ENCODE measurements at regions not wholly inside any gene's neighbourhood (a gene's known extent, or its start where the extent isn't known, plus 50 kb on each side); places are given as distances from the start of the nearest gene placed in this dataset.

DNA sequence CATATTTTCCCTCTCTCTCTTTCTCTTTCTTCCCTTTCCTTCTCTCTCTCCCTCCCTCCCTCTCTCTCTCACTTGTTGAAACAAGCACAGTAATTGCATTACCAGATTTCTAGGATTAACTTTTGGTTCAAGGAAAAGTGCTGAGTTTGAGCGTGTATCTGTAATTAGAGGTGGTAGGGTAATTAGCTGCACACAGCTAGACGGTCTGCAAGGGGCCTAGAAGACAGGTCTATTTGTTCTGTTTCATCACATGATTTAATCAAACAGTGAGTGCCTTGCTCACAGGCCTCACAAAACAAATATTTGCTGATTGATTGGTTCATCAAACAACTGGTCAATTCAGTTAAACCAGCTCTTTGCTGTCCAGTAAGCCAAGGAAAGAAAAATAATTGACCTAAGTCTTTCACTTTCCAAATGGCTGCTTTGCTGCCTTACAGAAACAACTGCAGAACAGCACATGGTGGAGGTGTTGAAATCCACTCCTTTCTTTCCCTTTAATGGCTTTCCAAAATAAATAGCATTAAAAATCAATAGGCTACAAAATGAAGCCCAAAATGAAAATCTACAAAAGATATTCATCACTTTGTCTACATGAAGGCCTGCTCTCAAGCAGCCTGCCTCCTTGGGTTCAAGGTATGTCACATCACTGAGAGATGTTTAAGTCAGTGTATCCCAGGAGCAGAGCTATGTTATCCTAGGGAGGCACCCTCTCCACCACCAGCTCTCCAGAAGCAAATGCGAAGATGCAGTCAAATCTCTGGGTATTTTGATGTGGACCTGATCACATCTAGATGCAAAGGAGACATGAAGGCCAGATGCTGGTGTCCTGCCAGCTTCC is 264.4 kb upstream of the SIX2 start:
- TF ChIP-seq, protein P1, sequence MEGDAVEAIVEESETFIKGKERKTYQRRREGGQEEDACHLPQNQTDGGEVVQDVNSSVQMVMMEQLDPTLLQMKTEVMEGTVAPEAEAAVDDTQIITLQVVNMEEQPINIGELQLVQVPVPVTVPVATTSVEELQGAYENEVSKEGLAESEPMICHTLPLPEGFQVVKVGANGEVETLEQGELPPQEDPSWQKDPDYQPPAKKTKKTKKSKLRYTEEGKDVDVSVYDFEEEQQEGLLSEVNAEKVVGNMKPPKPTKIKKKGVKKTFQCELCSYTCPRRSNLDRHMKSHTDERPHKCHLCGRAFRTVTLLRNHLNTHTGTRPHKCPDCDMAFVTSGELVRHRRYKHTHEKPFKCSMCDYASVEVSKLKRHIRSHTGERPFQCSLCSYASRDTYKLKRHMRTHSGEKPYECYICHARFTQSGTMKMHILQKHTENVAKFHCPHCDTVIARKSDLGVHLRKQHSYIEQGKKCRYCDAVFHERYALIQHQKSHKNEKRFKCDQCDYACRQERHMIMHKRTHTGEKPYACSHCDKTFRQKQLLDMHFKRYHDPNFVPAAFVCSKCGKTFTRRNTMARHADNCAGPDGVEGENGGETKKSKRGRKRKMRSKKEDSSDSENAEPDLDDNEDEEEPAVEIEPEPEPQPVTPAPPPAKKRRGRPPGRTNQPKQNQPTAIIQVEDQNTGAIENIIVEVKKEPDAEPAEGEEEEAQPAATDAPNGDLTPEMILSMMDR (IDR thresholded peaks at IDR 0.05; ENCODE audit: borderline replicate concordance, control extremely low read depth, extremely low read depth, insufficient read depth, missing control alignments): no peak
- no peak for DNase-seq (ENCODE audit: low spot score)
- in situ Hi-C loops (cut with MboI; ENCODE audit: low sequenced_read_pairs, unreplicated experiment): no loop called here

DNA sequence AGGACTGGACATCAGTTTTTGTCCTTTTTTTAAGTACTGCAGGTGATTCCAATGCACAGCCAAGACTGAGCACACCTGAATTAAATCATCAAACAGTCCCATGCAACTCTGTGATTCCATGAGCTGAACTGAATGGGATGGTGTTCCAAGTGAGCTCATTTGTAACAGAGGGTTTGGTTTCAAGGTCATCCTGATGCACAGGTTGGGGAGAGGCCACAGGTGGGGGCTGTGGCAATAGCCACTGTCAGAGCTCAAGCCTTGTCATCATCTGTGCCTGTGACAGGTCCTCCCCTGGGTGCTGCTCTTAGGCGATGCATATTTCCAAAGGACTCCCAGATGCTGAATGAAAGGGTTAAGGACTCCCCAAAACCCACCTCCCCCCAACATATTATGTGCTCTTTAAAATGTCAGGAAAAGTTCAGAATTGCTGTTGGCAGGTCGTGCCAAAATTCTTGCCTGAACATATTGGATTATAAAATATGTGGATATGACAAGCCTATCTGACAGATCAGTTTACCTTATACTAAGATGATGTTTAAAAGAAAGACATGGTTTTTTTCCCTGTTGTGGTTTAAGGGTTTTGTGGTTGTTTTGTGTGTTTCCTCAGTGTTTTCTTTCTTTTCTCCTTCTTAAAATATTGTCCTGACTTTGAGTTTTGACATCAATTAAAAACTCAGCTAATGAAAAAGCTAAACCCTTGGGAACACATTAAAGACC is 263.5 kb upstream of the SIX2 start:
- in situ Hi-C loops (cut with MboI; ENCODE audit: low sequenced_read_pairs, unreplicated experiment): no loop called here
- TF ChIP-seq, protein P1 (IDR thresholded peaks at IDR 0.05; ENCODE audit: borderline replicate concordance, control extremely low read depth, extremely low read depth, insufficient read depth, missing control alignments): no peak
- no peak for DNase-seq (ENCODE audit: low spot score)

DNA sequence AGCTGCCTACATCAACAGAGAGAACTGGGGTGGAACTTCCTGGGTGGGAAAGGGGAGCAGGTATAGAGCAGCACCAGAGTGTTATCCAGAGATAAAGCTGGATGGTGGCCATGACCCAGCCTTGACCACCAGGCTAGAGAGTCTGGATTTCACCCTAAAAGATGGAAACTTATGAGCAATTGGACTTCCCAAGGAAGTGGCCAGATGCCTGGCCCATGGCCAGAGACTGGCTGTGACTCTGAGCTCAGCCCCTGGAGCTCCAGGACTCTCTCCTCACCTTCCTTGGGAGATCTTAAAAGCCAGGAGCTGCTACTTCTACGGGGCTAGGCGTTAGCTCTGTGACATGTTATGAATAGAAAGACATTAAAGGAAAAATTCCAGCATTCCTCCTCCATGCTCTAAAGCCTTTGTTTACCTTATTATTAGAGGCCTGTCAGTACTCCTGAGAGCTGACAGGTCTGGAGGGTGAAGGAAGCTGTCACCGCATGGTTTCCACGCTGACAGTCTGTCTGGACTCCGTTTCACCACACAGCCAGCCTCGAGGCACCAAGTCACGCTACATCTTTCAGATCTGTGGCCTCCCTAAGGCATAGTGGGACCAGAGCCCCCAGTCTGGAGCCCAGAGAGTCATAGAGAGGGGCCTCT is 260.0 kb upstream of the SIX2 start:
- in situ Hi-C loops (cut with MboI; ENCODE audit: low sequenced_read_pairs, unreplicated experiment): no loop called here
- DNase-seq (ENCODE audit: low spot score): no peak

DNA sequence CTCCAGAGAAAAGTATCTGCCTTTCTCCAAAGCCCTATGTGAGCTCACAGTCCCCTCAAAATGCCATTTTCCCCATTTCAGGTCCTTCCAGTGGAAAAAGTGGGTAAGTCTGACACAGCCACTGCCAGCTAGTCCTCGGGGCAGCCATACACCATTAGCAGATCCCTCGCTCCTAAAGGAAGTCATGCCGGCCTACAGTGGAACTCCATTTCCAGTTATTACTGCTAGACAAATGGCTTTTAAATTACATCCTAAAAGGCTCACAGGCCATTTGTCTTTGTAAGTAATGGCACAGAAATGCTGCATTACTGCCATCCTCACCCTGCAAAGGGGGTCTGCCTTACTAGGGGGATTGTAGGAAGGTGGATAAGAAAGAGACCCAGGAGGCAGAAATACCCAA is 259.4 kb upstream of the SIX2 start:
- no peak for DNase-seq (ENCODE audit: low spot score)
- in situ Hi-C loops (cut with MboI; ENCODE audit: low sequenced_read_pairs, unreplicated experiment): no loop called here
- TF ChIP-seq, protein P1 (IDR thresholded peaks at IDR 0.05; ENCODE audit: borderline replicate concordance, control extremely low read depth, extremely low read depth, insufficient read depth, missing control alignments): no peak

More for the DNA sequence above, 260.0 kb upstream of the SIX2 start:
- TF ChIP-seq, protein P1 (IDR thresholded peaks at IDR 0.05; ENCODE audit: borderline replicate concordance, control extremely low read depth, extremely low read depth, insufficient read depth, missing control alignments): no peak

DNA sequence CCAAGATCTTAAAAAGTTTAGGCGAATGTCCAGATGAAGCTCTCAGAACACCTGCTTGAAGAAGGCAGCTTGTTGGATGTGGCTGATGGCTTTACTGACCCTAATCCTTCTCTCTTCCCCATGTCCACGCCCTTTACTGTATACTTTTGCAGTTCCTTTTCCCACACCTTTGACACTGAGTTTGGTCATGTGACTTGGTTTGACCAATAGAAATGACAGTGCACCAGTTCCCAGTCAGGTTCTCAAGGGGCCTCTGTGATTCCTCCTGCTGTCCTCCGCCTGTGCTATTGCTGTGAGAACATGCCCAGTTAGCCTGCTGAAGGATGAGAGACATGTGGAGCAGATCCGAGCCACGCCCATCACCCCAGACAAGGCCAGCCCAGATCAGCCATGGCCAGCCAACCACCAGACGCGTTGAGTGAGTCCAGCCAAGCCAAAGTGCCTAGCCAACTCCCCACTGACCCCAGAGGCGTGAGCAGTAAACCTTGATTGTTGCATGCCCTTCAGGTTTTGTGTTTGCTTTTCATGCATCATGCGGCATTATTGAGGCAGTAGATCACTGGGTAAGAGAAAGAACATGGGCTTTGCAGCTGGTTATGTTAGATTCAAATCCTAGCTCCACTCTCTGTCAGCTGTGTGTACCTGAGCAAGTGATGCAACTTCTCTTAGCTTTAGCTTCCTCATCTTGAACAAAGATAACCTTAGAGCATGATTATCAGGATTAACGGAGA is 258.0 kb upstream of the SIX2 start:
- in situ Hi-C loops (cut with MboI; ENCODE audit: low sequenced_read_pairs, unreplicated experiment): no loop called here
- TF ChIP-seq, protein P1 (IDR thresholded peaks at IDR 0.05; ENCODE audit: borderline replicate concordance, control extremely low read depth, extremely low read depth, insufficient read depth, missing control alignments): no peak
- no peak for DNase-seq (ENCODE audit: low spot score)

DNA sequence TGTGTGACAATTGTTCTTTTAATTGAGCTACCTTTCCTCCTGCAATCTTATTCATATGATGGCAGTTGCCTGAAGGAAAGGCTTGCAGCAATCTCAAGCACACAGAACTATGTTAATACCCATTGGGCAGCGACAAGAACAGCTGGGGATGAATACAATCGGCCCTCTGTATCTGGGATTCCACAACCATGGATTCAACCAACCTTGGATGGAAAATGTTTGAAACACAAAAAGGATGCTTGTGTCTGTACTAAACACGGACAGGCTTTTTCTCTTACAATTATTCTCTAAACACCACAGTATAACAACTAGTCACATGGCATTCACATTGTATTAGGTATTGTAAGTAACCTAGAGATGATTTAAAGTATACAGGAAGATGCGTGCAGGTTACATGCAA is 256.1 kb upstream of the SIX2 start:
- no peak for DNase-seq (ENCODE audit: low spot score)
- TF ChIP-seq, protein P1 (IDR thresholded peaks at IDR 0.05; ENCODE audit: borderline replicate concordance, control extremely low read depth, extremely low read depth, insufficient read depth, missing control alignments): no peak
- in situ Hi-C loops (cut with MboI; ENCODE audit: low sequenced_read_pairs, unreplicated experiment): no loop called here
